NT2/D1 (cell line): ENCODE measurements at regions not wholly inside any gene's neighbourhood (a gene's known extent, or its start where the extent isn't known, plus 50 kb on each side); places are given as distances from the start of the nearest gene placed in this dataset.
"Not testable (repeated sequence)": the region's sequence is repeated elsewhere in the genome, so short reads cannot be mapped to it uniquely, and the experiment has no call there.

ENCODE experiments used
- DNase-seq: peaks from one replicate; pipeline ENCODE4 v3.0.0-alpha.2; 2011; ENCODE audit warnings: low read depth, low spot score
- H3K27me3 ChIP-seq: 2 replicates; pipeline ENCODE4 v1.6.0; 2011; ENCODE audit warnings: mild to moderate bottlenecking; ENCODE audit not compliant: insufficient read length, insufficient read depth
- H3K36me3 ChIP-seq: 2 replicates; pipeline ENCODE4 v1.6.1; 2011; ENCODE audit warnings: mild to moderate bottlenecking, low read length, mixed read lengths; ENCODE audit not compliant: insufficient read depth, insufficient read length
- H3K4me1 ChIP-seq: 2 replicates; pipeline ENCODE4 v1.5.1; 2011; ENCODE audit not compliant: insufficient read depth, insufficient read length
- H3K4me3 ChIP-seq: 2 replicates; pipeline ENCODE4 v1.5.1; 2011; ENCODE audit warnings: low read depth; ENCODE audit not compliant: insufficient read length
- H3K9ac ChIP-seq: 2 replicates; pipeline ENCODE4 v1.6.0; 2011; ENCODE audit warnings: low read depth; ENCODE audit not compliant: insufficient read length
- H3K9me3 ChIP-seq: 2 replicates; pipeline ENCODE4 v1.5.1; 2011; ENCODE audit warnings: mild to moderate bottlenecking, low read length; ENCODE audit not compliant: insufficient read depth
- SUZ12 ChIP-seq: IDR thresholded peaks from 2 replicates; pipeline ENCODE4 v1.6.1; 2011; ENCODE audit not compliant: insufficient read length, insufficient read depth; ENCODE audit errors: extremely low read depth
- YY1 ChIP-seq: IDR thresholded peaks from 2 replicates; pipeline ENCODE4 v1.6.1; 2011; ENCODE audit not compliant: insufficient read length, insufficient read depth
- ZNF274 ChIP-seq: IDR thresholded peaks from 2 replicates; pipeline ENCODE4 v1.6.1; 2011; ENCODE audit warnings: mild to moderate bottlenecking, low read depth, low read length

GRCh38 chr11:115985896-115986295 lies 481.7 kb upstream of the CADM1 start:
- H3K4me1 ChIP-seq: no peaks in the 10 kb centered on the region
- H3K4me3 ChIP-seq: no peak overlapping the region

GRCh38 chr11:115984228-115984627 lies 480.0 kb upstream of the CADM1 start:
- Histone ChIP-seq H3K36me3 (no peaks in the 10 kb centered on the region), H3K4me1 (no peaks in the 10 kb centered on the region), H3K4me3 (no peak overlapping the region), H3K9me3 (no peaks in the 10 kb centered on the region), H3K9ac (no peak overlapping the region), H3K27me3 (no peaks in the 10 kb centered on the region)
- TF ChIP-seq ZNF274 (no peak), YY1 (no peak), SUZ12 (no peak)
- no peak for DNase-seq

More at GRCh38 chr11:115985896-115986295, 481.7 kb upstream of the CADM1 start:
- no peak overlapping the region for H3K9ac ChIP-seq
- no peaks in the 10 kb centered on the region for H3K9me3 ChIP-seq
- H3K36me3 ChIP-seq: no peaks in the 10 kb centered on the region
- H3K27me3 ChIP-seq: no peaks in the 10 kb centered on the region
- no peak for TF ChIP-seq YY1
- TF ChIP-seq ZNF274: no peak
- no peak for TF ChIP-seq SUZ12
- DNase-seq: no peak

DNA sequence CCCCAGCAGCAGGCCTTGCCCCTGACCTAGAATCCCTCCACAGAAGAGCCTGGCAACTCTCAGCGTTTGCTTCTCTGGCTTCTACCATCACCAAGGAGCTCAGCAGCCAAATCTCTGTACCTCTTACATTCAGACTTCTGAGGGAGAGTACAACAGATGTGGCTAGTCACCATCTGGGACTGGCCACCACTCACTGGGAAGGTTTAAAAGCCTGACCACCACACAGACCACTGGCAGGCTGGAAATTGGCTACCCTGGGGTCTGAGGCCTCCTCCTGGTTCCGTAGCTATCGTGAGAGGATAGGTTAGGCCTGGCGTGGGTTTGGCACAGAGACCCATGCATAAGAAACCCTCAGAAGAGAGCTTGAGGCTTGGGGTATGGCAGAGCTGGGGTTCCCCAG lies 478.5 kb upstream of the CADM1 start:
- DNase-seq: no peak
- H3K4me1 ChIP-seq: no peaks in the 10 kb centered on the region
- H3K27me3 ChIP-seq: no peaks in the 10 kb centered on the region
- no peak overlapping the region for H3K4me3 ChIP-seq
- no peaks in the 10 kb centered on the region for H3K9me3 ChIP-seq
- TF ChIP-seq ZNF274: no peak
- no peak for TF ChIP-seq YY1
- TF ChIP-seq SUZ12: no peak
- no peak overlapping the region for H3K9ac ChIP-seq
- H3K36me3 ChIP-seq: no peaks in the 10 kb centered on the region

- H3K4me3 ChIP-seq: no peak overlapping the region
- H3K36me3 ChIP-seq: no peaks in the 10 kb centered on the region
- no peaks in the 10 kb centered on the region for H3K27me3 ChIP-seq
- H3K9ac ChIP-seq: no peak overlapping the region
- TF ChIP-seq YY1: no peak
- no peak for TF ChIP-seq ZNF274
- TF ChIP-seq SUZ12: no peak
- no peaks in the 10 kb centered on the region for H3K9me3 ChIP-seq
- DNase-seq: no peak
- no peaks in the 10 kb centered on the region for H3K4me1 ChIP-seq
Observed at GRCh38 chr11:115981814-115982471, 477.7 kb upstream of the CADM1 start.

DNA sequence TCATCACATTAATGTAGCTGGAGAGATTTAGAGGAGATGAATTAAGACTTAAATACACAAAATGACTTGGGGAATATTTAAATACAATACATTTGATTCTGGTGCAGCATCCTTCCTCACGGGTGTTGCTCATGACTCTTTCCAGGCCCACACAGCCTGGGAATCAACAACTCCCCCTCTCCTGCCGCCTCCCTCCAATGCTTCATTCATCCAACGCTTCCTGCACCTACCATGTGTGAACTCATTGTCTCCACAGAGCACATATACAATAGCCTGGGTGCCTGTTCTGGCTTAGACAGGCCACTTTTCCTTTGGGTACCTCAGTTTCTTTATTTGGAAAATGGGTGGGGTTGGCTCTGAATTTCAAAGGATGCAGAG lies 476.9 kb upstream of the CADM1 start:
- TF ChIP-seq SUZ12 (no peak), YY1 (no peak), ZNF274 (no peak)
- H3K36me3 ChIP-seq: no peaks in the 10 kb centered on the region
- H3K9me3 ChIP-seq: no peaks in the 10 kb centered on the region
- DNase-seq: no peak
- no peaks in the 10 kb centered on the region for H3K4me1 ChIP-seq
- H3K4me3 ChIP-seq: no peak overlapping the region
- no peak overlapping the region for H3K9ac ChIP-seq
- peaks cover 3% of the 10 kb centered on the region for H3K27me3 ChIP-seq

DNA sequence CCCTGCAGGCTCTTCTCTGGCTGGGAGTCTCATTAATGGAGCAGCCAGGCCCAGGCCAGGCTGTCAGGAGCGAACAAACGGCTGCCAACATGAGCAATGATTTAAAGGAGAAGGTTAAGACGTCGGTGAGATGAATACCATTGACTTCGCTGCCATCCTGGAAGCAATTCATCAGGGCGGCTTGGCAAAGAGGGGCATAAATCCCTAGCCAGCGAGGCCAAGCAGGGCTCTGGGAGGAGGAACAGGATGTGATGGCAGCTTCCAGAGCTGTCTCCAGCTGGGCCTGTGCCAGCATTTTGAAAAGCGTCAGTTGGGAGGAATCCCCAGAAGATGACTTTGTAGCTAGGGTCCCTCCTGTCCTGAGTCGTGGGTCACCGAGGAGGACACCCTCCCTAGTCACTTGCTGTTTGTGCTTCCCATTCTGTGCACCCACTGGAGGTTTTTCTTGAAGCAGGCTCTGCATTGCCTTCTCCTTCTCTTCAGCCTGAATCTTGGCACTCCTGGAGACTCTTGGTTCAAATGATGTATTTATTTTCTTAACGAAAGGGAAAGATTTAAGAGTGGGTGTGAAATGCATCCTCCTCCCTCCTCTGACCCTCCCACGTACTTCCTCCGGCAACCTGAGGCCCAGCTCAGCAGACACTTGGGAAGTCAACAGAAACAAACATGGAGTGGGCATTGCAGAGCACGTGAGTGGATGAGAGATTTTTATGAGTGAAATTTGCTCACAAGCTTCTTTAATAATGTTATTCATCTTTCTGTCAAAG lies 476.3 kb upstream of the CADM1 start:
- H3K9me3 ChIP-seq: no peaks in the 10 kb centered on the region

DNA sequence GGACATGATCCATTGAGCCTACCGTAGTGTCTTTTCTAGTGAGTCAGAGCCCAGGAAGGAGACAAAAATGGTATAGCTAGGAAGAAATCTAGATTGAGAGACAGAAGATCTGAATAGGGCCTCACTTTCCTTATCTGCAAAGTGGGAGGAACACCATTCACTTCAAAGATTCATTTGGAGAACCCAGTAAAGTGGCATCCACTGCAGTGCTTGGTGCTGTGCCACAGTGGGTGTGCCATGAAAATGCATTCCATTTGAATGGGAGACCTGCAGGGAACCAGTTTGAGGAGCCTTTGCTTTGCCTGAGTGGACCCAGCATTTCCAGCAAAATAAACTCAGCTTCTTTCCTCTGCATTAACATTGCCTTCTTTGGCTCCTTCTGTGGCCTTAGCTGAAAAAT lies 470.5 kb upstream of the CADM1 start:
- no peak for TF ChIP-seq SUZ12
- TF ChIP-seq ZNF274: no peak
- TF ChIP-seq YY1: no peak
- Histone ChIP-seq H3K4me3 (no peak overlapping the region), H3K36me3 (no peaks in the 10 kb centered on the region), H3K9ac (no peak overlapping the region), H3K27me3 (peaks cover 11% of the 10 kb centered on the region), H3K4me1 (no peaks in the 10 kb centered on the region), H3K9me3 (no peaks in the 10 kb centered on the region)
- DNase-seq: peak; percentile 11

More for the DNA sequence above, 476.3 kb upstream of the CADM1 start:
- H3K36me3 ChIP-seq: no peaks in the 10 kb centered on the region
- peaks cover 6% of the 10 kb centered on the region for H3K27me3 ChIP-seq
- no peak overlapping the region for H3K9ac ChIP-seq
- H3K4me1 ChIP-seq: no peaks in the 10 kb centered on the region
- no peak for DNase-seq
- H3K4me3 ChIP-seq: no peak overlapping the region
- TF ChIP-seq SUZ12: no peak
- no peak for TF ChIP-seq YY1
- TF ChIP-seq ZNF274: no peak

DNA sequence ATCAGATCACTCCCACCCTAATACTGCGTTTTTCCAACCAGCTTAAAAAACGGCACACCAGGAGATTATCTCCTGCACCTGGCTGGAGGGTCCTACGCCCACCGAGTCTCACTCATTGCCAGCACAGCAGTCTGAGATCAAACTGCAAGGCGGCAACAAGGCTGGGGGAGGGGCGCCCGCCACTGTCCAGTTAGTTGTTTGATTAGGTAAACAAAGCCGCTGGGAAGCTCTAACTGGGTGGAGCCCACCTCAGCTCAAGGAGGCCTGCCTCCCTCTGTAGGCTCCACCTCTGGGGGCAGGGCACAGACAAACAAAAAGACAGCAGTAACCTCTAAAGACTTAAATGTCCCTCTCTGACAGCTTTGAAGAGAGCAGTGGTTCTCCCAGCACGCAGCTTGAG lies 463.0 kb upstream of the CADM1 start:
- not testable (repeated sequence) for H3K9me3 ChIP-seq, H3K4me3 ChIP-seq, H3K27me3 ChIP-seq, H3K4me1 ChIP-seq, H3K36me3 ChIP-seq, H3K9ac ChIP-seq
- peak; percentile 20 for DNase-seq
